Effector memory CD4-positive, alpha-beta T cell (primary cell): ENCODE measurements at regions not wholly inside any gene's neighbourhood (a gene's known extent, or its start where the extent isn't known, plus 50 kb on each side); places are given as distances from the start of the nearest gene placed in this dataset.

Experiments used
- DNase-seq, 3 donors: peaks; one replicate each; pipeline ENCODE4 v3.0.0-alpha.2; 2020
- H3K27ac ChIP-seq: 2 replicates; pipeline ENCODE4 v1.7.0; 2013; ENCODE audit warnings: mild to moderate bottlenecking, low read length, moderate library complexity; ENCODE audit not compliant: insufficient read depth, poor library complexity, severe bottlenecking
- H3K27me3 ChIP-seq: replicated peaks from 2 replicates; pipeline ENCODE4 v1.7.0; 2013; ENCODE audit warnings: mild to moderate bottlenecking, low read length; ENCODE audit not compliant: insufficient read depth, control insufficient read depth, poor library complexity, severe bottlenecking
- H3K36me3 ChIP-seq: 2 replicates; pipeline ENCODE4 v1.7.0; 2013; ENCODE audit warnings: mild to moderate bottlenecking, low read length, moderate library complexity; ENCODE audit not compliant: control insufficient read depth, insufficient read depth
- H3K4me1 ChIP-seq: 2 replicates; pipeline ENCODE4 v1.7.0; 2013; ENCODE audit warnings: low read length, mild to moderate bottlenecking; ENCODE audit not compliant: control insufficient read depth, insufficient read depth, poor library complexity, severe bottlenecking
- H3K4me3 ChIP-seq: 2 replicates; pipeline ENCODE4 v1.7.0; 2013; ENCODE audit warnings: low read length, low read depth, mild to moderate bottlenecking; ENCODE audit not compliant: insufficient read depth, poor library complexity, severe bottlenecking
- H3K9me3 ChIP-seq: 2 replicates; pipeline ENCODE4 v1.7.0; 2013; ENCODE audit warnings: mild to moderate bottlenecking, low read length, moderate library complexity; ENCODE audit not compliant: control insufficient read depth

DNA sequence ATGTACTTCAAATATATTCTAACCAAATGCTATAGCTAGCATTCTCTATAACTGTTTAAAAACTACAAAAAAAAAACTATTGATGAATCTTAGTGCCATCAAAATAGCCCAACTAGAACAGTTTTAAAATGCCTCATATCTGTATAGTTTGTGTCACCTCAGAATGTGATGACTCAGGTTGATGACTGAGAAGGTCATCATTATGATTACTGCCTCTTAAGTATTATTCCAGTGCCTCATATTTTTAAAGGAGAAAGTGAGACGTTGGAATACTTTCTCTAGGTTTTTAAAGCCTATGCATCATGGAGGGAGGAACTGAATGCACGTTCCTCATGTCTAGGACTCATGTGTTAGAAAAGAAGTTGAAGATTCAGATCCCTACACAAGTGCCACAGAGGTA is 88.2 kb downstream of the TMA16 start:
- no peak overlapping the region for H3K27ac ChIP-seq
- no peak overlapping the region for H3K4me3 ChIP-seq
- no peaks in the 10 kb centered on the region for H3K4me1 ChIP-seq
- no peaks in the 10 kb centered on the region for H3K27me3 ChIP-seq
- H3K36me3 ChIP-seq = no peaks in the 10 kb centered on the region
- no peak for DNase-seq
- H3K9me3 ChIP-seq = no peaks in the 10 kb centered on the region

- no peaks in the 10 kb centered on the region for H3K36me3 ChIP-seq
- DNase-seq = no peak
- H3K9me3 ChIP-seq = no peaks in the 10 kb centered on the region
- H3K27me3 ChIP-seq = no peaks in the 10 kb centered on the region
- no peaks in the 10 kb centered on the region for H3K4me1 ChIP-seq
- H3K27ac ChIP-seq = no peak overlapping the region
- H3K4me3 ChIP-seq = no peak overlapping the region
These were observed 93.4 kb downstream of the TMA16 start for GRCh38 chr4:163587867-163588266.

DNA sequence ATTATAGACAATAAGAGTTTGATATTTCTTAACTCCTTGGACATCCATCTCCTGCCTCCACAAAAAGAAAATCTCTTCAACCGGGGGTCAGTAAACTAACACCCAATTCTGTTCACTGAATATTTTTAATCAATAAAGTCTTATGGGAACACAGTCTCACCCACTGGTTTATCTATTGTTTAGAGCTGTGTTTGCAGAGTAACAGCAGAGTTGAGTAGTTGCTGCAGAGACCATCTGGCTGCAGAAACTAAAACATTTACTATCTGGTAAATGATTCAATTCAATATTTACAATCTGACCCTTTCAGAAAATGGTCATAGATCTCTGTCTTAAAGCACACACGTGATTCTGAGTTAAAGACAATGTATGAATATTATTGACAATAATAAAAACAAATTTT is 94.0 kb downstream of the TMA16 start:
- Histone ChIP-seq H3K36me3 (no peaks in the 10 kb centered on the region), H3K27me3 (no peaks in the 10 kb centered on the region), H3K9me3 (no peaks in the 10 kb centered on the region), H3K4me3 (no peak overlapping the region), H3K27ac (no peak overlapping the region), H3K4me1 (no peaks in the 10 kb centered on the region)
- DNase-seq = no peak

- Histone ChIP-seq H3K9me3 (no peaks in the 10 kb centered on the region), H3K27ac (no peak overlapping the region), H3K4me1 (no peaks in the 10 kb centered on the region), H3K36me3 (no peaks in the 10 kb centered on the region), H3K27me3 (no peaks in the 10 kb centered on the region), H3K4me3 (no peak overlapping the region)
- DNase-seq = no peak
These were observed 95.6 kb downstream of the TMA16 start for GRCh38 chr4:163590103-163590502.

DNA sequence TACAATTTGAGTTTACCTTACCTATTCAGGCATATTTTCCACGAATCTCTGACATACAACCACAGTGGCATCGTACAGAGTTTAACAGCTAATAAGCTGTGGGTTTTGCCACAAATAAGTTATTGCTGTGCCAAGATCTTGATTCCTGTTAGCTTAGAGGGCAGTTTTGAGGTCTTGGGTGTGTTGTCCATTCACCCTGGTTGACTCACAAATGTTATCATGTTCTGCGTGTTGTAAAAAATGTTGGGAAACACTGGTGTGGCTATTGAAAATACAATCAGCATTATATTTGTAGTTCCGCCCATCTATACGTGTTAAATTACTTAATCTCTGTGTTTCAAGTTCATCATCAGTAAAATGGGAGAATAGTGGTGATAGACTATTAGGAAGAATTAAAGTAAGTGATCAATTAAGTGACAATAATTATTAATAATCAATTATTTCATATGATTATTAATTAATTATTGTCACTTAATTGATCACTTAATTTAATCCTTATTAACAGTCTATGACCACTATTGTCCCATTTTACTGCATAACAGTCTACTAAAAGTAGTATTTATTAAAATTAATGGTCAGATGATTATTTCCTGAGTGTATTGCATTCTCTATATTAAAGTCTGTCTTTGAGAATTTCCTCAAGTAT is 96.3 kb downstream of the TMA16 start:
- no peaks in the 10 kb centered on the region for H3K27me3 ChIP-seq
- no peak overlapping the region for H3K27ac ChIP-seq
- H3K4me1 ChIP-seq = no peaks in the 10 kb centered on the region
- no peaks in the 10 kb centered on the region for H3K36me3 ChIP-seq
- no peak for DNase-seq
- H3K9me3 ChIP-seq = no peaks in the 10 kb centered on the region
- H3K4me3 ChIP-seq = no peak overlapping the region

DNA sequence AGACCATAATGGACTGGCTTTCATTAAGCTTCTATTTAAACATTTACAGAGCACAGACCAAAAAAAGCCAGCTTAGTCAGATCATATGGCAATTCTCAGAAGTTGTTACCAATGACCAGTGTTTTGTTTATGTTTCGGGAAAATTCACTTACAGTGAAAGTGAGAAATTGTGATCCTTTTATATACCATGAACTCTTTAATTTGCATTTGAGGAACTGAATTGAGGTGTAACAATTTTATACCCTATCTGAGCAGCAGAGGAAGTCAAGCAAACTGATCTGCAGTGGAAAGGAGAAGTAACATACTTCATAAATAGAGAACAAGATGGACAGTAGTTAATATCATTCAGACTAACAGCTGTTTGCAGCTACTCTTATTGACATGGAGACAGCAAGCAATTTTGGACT is 97.1 kb downstream of the TMA16 start:
- no peaks in the 10 kb centered on the region for H3K4me1 ChIP-seq
- H3K27ac ChIP-seq = no peak overlapping the region
- H3K27me3 ChIP-seq = no peaks in the 10 kb centered on the region
- no peak for DNase-seq
- no peaks in the 10 kb centered on the region for H3K9me3 ChIP-seq
- H3K4me3 ChIP-seq = no peak overlapping the region
- no peaks in the 10 kb centered on the region for H3K36me3 ChIP-seq

- H3K9me3 ChIP-seq = no peaks in the 10 kb centered on the region
- H3K36me3 ChIP-seq = no peaks in the 10 kb centered on the region
- H3K4me1 ChIP-seq = no peaks in the 10 kb centered on the region
- DNase-seq = no peak
- H3K27me3 ChIP-seq = no peaks in the 10 kb centered on the region
- H3K4me3 ChIP-seq = no peak overlapping the region
- no peak overlapping the region for H3K27ac ChIP-seq
These were observed 97.7 kb downstream of the TMA16 start for GRCh38 chr4:163592212-163592611.

GRCh38 chr4:163595580-163595979 is 101.1 kb downstream of the TMA16 start:
- Histone ChIP-seq H3K9me3 (no peaks in the 10 kb centered on the region), H3K36me3 (no peaks in the 10 kb centered on the region), H3K27ac (no peak overlapping the region), H3K4me3 (no peak overlapping the region), H3K4me1 (no peaks in the 10 kb centered on the region), H3K27me3 (no peaks in the 10 kb centered on the region)
- DNase-seq = no peak

DNA sequence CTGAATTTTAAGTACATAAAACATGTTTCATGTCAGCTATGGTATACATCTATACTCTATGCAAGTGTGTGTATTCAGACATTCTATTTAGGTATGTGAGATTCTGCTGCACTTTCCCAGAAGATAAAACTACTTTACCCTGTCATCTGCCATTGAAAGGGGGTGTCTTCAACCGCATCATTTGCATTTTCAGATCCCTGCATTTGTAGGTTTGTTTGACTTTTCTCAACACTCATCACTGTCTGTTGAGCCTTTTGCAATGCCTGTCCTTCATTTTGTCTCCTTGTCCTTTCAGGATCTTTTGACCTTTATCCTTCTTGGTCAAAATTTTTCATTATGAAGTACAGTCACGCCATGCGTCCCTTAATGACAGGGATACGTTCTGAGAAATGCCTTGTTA is 103.5 kb downstream of the TMA16 start:
- H3K4me1 ChIP-seq = no peaks in the 10 kb centered on the region
- H3K27ac ChIP-seq = no peak overlapping the region
- H3K9me3 ChIP-seq = no peaks in the 10 kb centered on the region
- DNase-seq = no peak
- no peaks in the 10 kb centered on the region for H3K27me3 ChIP-seq
- H3K36me3 ChIP-seq = no peaks in the 10 kb centered on the region
- H3K4me3 ChIP-seq = no peak overlapping the region

- Histone ChIP-seq H3K9me3 (no peaks in the 10 kb centered on the region), H3K27me3 (no peaks in the 10 kb centered on the region), H3K27ac (no peak overlapping the region), H3K4me3 (no peak overlapping the region), H3K4me1 (no peaks in the 10 kb centered on the region), H3K36me3 (no peaks in the 10 kb centered on the region)
- no peak for DNase-seq
These were observed 104.0 kb downstream of the TMA16 start for GRCh38 chr4:163598489-163598888.
